ENCODE measurements at regions not wholly inside any gene's neighbourhood (a gene's known extent, or its start where the extent isn't known, plus 50 kb on each side); places are given as distances from the start of the nearest gene placed in this dataset.

DNA sequence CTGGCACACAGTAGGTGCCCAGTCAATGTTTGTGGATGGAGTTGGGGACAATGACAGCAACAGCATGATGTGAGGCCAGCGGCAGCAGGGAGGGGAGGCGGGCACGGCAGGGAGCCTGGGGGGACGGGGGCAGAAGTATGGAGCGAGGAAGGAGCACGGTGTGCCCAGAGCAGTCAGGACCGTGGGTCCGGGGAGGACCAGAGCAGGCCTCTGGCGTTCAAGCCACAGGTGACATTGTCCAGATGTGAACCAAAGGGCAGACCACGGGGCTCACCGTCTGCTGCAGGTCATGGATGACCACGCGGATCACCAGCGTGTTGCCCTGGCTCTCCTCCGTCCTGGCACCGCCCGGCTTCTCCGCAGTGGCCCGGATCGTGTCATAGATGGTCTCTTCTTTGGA, 105.5 kb downstream of the SHANK2 start:
- TF ChIP-seq POLR2AphosphoS5 (IDR thresholded peaks at IDR 0.05; ENCODE audit: low read depth, low read length): no peak
- TF ChIP-seq, protein P1, sequence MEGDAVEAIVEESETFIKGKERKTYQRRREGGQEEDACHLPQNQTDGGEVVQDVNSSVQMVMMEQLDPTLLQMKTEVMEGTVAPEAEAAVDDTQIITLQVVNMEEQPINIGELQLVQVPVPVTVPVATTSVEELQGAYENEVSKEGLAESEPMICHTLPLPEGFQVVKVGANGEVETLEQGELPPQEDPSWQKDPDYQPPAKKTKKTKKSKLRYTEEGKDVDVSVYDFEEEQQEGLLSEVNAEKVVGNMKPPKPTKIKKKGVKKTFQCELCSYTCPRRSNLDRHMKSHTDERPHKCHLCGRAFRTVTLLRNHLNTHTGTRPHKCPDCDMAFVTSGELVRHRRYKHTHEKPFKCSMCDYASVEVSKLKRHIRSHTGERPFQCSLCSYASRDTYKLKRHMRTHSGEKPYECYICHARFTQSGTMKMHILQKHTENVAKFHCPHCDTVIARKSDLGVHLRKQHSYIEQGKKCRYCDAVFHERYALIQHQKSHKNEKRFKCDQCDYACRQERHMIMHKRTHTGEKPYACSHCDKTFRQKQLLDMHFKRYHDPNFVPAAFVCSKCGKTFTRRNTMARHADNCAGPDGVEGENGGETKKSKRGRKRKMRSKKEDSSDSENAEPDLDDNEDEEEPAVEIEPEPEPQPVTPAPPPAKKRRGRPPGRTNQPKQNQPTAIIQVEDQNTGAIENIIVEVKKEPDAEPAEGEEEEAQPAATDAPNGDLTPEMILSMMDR (IDR thresholded peaks at IDR 0.05): no peak
